Stimulated activated naive CD4-positive, alpha-beta T cell treated with Interleukin-2 at 50 U/mL for 16 hours (primary cell): ENCODE measurements at regions not wholly inside any gene's neighbourhood (a gene's known extent, or its start where the extent isn't known, plus 50 kb on each side); places are given as distances from the start of the nearest gene placed in this dataset.

Experiments used
- DNase-seq: peaks from one replicate; lab custom pipeline; 2025; lab: John Stamatoyannopoulos, UW

DNA sequence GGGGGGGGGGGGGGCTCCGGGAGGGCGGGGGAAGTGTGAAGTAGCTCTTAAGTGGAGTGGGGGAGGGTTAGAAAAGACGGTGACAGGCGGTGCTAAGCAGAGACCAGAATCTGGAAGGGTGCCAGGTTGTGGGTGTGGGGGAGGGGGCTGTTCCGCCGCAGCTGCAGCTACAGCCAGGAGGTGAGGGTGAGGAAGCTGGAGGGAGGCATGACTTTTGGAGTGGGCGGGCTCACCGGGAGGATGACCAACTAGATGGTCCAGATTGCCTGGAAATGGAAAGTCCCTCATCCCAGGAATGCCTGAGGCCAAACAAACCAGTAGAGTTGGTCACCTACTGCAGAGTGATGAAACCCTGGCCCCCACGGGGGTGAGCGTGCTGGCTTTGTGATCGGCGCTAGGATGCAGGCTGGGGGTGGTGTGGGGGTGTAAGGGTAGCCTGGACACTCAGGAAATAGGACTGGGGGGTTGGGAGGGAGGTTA lies 158.1 kb upstream of the SHB start:
- DNase-seq: no peak

GRCh38 chr9:38226491-38226951 lies 157.5 kb upstream of the SHB start:
- DNase-seq: no peak

DNA sequence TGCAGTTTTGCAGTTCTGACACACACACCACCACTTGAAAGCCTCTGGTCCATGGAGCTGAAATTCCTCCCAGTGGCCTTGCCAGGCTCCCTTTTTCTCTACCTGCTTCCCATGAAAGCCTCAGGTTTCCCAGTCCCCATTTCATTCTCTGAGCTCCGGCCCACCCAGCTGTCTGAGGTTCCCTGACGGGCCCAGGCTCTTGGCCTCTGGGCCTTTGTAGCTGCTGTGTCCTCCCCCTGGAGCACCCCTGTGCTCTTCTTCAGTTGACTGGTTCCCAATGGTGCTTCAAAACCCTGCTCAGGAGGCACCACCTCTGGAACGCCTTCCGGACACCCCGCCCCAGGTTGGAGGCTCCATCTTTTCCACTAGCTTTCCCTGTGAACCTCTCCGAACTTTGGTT lies 155.9 kb upstream of the SHB start:
- DNase-seq: no peak

- no peak for DNase-seq
Observed at GRCh38 chr9:38216572-38216971, 147.5 kb upstream of the SHB start.

DNA sequence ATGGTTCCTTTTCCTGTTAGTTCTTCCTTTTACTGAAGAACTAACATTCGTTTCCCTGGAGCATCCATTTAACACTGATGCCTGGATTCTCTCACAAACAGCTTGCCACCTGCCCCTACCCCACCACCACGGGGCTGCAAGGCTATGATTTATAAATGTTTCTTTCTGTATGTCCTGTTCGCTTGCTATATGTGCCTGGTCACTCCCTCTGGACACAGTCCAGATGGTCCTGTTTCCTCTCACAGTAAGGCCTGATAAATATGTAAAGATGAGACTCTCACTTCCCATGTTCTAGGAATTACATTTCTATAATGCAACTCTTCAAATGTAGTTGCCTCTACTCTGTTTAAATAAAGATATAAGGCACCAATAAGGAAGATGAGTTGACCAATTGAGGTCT lies 146.4 kb upstream of the SHB start:
- DNase-seq: no peak

DNA sequence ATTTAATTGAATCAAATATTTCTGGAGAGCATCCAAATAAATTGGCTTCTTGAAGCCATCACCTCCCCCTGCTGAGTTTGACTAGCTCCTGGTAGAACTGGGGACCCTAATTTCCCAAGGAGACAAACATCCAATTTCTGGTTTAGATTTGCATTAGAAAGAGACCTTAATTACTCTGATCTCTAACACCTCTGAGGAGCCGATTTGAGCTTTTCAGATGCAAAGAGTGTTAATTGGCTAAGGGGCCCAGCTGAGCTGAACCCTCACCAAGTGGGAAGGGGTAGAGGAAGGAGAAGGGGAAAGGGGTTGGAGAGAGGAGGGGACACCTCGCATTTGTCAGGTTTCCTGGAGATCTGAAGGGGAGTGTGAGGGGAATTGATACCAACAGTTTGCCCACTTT lies 145.4 kb upstream of the SHB start:
- no peak for DNase-seq

GRCh38 chr9:38213631-38214299 lies 144.7 kb upstream of the SHB start:
- DNase-seq: no peak

DNA sequence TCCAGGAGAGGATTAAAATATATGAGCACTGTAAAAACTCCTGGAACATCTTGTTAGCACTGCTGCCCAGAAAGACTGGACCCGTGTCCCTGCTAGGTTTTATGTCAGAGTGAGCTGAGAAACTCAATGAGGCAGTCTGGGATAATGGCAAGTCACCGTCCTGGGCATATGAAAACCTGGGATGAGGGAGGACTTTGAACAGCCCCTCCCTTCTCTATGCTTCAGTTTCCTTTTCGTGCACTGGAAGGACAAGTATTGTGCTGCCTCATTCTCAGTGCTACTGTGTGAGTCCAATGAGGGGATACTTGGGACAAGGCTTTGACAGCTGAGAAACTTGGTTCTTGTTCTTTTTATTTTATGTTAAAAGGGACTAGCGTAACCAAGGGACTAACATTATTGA lies 143.0 kb upstream of the SHB start:
- DNase-seq: no peak

DNA sequence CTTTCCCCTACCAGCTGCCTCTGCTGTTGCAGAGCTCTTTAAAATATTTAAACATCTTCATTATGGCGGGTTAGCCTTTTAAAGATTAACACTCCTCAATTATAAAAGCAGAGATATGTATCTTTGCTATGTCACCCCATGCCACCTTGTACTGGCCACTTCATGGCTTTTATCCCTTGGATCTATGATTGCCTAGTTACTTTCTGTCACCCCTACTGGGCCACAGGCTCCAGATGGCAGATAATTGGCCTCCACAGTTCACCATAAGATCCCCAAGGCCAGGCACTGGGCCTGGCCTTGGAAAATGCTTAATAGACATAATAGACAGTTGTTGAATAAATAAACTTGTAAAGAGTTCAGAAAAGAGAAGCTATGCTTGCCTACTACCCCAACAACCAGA lies 142.0 kb upstream of the SHB start:
- no peak for DNase-seq

- DNase-seq: no peak
Observed at GRCh38 chr9:38208206-38208901, 139.3 kb upstream of the SHB start.

GRCh38 chr9:38207247-38207778 lies 138.3 kb upstream of the SHB start:
- DNase-seq: no peak

DNA sequence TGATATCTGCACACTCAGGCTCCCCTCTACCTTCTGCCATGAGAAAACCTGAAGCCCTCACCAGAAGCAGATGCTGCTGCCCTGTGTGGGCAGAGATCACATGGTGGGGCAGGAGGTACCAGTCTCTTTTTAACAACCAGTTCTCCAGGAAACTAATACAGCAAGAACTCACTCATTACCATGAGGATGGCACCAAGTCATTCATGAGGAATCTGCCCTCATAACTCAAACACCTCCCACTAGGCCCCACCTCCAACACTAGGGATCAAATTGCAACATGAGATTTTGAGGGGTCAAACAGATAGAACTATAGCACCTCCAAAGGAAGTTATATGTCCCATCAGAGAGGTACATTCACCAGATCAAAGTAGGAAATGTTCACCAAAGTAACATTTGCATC lies 136.3 kb upstream of the SHB start:
- no peak for DNase-seq

DNA sequence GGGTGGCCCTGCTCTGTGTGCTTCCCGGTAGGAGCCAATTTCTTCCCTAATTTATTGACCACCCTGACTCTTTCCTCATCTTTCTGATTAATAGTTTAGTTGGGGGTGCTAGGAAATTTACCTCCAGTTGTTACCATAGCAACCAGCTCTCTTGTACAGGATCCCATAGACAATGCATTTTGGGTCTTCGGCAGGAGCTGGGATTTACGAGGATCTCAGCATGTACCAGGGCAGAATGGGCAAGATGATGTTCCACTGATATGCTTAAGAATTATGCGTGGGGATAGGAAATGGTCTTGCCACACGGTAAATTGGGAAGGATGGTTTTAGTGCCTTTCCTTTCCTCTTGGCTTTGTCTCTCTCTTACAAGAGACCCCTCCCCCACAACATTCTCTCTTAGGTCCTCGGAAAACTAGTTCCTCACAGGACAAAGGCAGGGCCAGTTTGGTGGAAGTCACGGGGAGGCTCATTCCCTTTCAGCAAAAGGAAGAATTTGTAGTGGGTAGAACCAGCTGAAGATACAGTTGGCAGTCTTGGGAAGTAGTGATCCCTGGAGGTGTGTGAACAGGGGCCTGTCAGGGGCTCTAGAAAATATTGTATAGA lies 133.4 kb upstream of the SHB start:
- no peak for DNase-seq

GRCh38 chr9:38201844-38202243 lies 132.8 kb upstream of the SHB start:
- no peak for DNase-seq

GRCh38 chr9:38200431-38200830 lies 131.4 kb upstream of the SHB start:
- DNase-seq: no peak

- no peak for DNase-seq
Observed at GRCh38 chr9:38198140-38198539, 129.1 kb upstream of the SHB start.

DNA sequence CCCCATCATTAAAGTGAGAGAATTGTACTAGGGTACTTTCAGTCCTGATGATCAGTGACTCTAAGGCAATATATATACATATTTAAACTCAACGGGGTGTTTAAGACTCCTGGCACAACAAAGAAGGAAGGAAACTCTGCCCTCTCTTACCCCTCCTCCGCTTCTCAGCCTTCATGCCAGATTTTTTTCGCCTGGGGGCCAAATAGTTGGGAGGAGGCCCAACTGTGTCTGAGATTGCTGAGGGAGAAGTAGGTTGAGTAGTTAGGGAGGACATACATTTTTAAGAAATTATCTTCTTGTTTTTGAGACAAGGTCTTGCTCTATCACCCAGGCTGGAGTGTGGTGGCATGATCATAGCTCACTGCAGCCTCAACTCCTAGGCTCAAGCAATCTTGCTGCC lies 127.7 kb upstream of the SHB start:
- no peak for DNase-seq

- DNase-seq: no peak
Observed at GRCh38 chr9:38195737-38196161, 126.7 kb upstream of the SHB start.

GRCh38 chr9:38194870-38195269 lies 125.8 kb upstream of the SHB start:
- DNase-seq: no peak

- no peak for DNase-seq
Observed at GRCh38 chr9:38192731-38193265, 123.8 kb upstream of the SHB start.

GRCh38 chr9:38186404-38187115 lies 117.5 kb upstream of the SHB start:
- DNase-seq: no peak
